Keratinocyte (primary cell): ENCODE measurements at regions not wholly inside any gene's neighbourhood (a gene's known extent, or its start where the extent isn't known, plus 50 kb on each side); places are given as distances from the start of the nearest gene placed in this dataset.

Source experiments
- EZH2 ChIP-seq: IDR thresholded peaks from one replicate; pipeline ENCODE4 v1.6.1; 2012; ENCODE audit warnings: inconsistent platforms, mild to moderate bottlenecking, low read length, moderate library complexity
- TF ChIP-seq, protein P1 (sequence below), 3 experiments: IDR thresholded peaks in 1 of 3; conservative IDR thresholded peaks in 1 of 3; optimal IDR thresholded peaks in 1 of 3; 2 replicates in 2 of 3; 3 replicates in 1 of 3; pipeline versions ENCODE3 to v1.5.1; 2011; ENCODE audit warnings: low read length in 3 of 3, mild to moderate bottlenecking in 3 of 3, moderate library complexity in 2 of 3, control low read depth in 1 of 3, inconsistent platforms in 1 of 3; ENCODE audit not compliant: insufficient read depth in 2 of 3; ENCODE audit errors: extremely low read depth in 1 of 3

DNA sequence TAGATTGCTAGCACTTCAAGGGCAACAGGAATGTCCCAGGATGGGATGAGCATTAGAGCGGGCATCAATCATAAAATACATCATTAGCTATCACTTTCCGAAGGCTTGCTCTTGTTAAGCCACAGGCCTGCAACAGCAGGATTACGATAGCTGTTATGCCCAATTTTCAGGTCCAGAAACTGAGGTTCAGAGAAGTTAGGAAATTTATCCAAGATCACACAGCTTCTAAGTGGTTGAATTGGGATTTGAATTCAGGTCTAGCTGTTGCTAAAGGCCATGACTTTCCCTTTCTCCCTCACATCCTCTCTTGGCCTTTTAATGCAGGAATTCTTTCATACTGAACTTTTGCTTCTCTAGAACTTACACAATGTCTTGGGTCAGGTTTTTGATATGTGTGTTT is 119.4 kb upstream of the ERCC6L2 start:
- TF ChIP-seq, protein P1, sequence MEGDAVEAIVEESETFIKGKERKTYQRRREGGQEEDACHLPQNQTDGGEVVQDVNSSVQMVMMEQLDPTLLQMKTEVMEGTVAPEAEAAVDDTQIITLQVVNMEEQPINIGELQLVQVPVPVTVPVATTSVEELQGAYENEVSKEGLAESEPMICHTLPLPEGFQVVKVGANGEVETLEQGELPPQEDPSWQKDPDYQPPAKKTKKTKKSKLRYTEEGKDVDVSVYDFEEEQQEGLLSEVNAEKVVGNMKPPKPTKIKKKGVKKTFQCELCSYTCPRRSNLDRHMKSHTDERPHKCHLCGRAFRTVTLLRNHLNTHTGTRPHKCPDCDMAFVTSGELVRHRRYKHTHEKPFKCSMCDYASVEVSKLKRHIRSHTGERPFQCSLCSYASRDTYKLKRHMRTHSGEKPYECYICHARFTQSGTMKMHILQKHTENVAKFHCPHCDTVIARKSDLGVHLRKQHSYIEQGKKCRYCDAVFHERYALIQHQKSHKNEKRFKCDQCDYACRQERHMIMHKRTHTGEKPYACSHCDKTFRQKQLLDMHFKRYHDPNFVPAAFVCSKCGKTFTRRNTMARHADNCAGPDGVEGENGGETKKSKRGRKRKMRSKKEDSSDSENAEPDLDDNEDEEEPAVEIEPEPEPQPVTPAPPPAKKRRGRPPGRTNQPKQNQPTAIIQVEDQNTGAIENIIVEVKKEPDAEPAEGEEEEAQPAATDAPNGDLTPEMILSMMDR (optimal IDR thresholded peaks at IDR 0.05 in 1 of 3, IDR thresholded peaks at IDR 0.05 in 1 of 3, conservative IDR thresholded peaks at IDR 0.05 in 1 of 3; ENCODE audit: extremely low read depth in 1 of 3, insufficient read depth in 2 of 3, low read length in 3 of 3) = no peak
- no peak for TF ChIP-seq EZH2
